ENCODE measurements at regions not wholly inside any gene's neighbourhood (a gene's known extent, or its start where the extent isn't known, plus 50 kb on each side); places are given as distances from the start of the nearest gene placed in this dataset.

DNA sequence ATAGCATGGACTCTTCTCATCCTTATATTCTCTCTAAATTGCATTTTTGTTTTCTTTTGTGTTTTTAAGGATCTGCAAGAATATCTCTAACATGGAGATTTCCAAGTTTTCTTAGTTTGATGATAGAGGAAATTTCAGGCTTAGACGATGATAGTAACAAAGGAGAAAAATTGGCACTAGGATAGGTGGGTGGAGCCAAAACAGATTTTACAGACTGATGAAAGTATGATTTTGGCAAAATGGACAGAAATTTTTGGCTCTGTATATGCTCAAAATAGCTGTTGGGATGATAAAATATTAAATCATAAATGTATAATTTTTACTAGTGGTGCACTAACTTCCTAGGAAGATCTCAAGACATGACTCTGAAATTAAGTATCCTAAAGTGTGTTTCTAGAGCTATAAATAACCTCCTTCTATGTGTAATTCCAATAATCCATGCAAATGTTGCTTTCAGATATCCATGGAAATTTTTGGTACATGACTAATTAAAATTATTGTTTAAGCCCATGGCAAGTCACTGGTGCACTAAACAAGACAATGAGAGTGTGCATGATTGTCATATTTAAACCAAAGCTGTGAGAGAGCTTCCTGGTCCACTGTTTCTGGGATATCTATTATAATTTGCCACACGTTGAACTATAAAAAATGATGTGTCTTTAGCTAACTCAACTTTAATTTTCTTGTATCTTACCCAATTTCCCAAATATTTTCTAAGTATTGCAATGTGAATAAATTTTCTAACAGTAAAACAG is 55.8 kb upstream of the NBEA start:
- DNase-seq (ENCODE audit: low spot score), result no peak

DNA sequence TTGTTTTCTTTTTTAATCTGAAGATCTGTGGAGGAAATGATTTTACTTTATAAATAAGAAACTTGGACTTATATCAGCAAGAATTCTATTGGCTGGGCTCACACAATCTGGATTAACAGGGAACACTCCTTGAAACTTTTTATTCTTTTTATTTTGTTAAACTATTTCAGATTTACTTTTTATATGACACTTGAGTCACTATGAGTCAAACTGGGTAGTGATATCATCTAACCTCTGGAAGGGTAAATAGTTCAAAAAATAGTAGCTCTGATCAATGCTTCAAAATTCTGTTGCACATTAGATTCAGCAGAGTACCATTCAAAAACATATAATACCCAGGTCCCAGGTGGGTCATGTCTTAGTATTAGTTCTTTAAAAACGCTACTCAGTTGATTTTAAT is 55.1 kb upstream of the NBEA start:
- DNase-seq (ENCODE audit: low spot score), result no peak

Measured in globus pallidus (tissue), 1 donor.